HUDEP-2 (cell line): ENCODE measurements at regions not wholly inside any gene's neighbourhood (a gene's known extent, or its start where the extent isn't known, plus 50 kb on each side); places are given as distances from the start of the nearest gene placed in this dataset.
"Not testable (repeated sequence)": the region's sequence is repeated elsewhere in the genome, so short reads cannot be mapped to it uniquely, and the experiment has no call there.

Source experiments
- DNase-seq, 76 experiments: peaks; one replicate each; lab custom pipeline; 2025; ENCODE audit not compliant: unreplicated experiment in 76 of 76; lab: John Stamatoyannopoulos, UW

GRCh38 chr6:49370518-49370917, 92.5 kb downstream of the MMUT start:
- DNase-seq: no peak

- no peak for DNase-seq
Measured at GRCh38 chr6:49366539-49366938, 96.5 kb downstream of the MMUT start.

- DNase-seq: no peak
Measured at GRCh38 chr6:49348561-49348960, 114.5 kb downstream of the MMUT start.

- no peak for DNase-seq
Measured at GRCh38 chr6:49342410-49342809, 120.6 kb downstream of the MMUT start.

GRCh38 chr6:49341869-49342268, 121.2 kb downstream of the MMUT start:
- DNase-seq: no peak

- no peak for DNase-seq
Measured at GRCh38 chr6:49339096-49339495, 124.0 kb downstream of the MMUT start.

- peak in 71 of 76 experiments; percentile 7 to 98 (median 66) for DNase-seq
Measured at GRCh38 chr6:49336514-49337131, 126.4 kb downstream of the MMUT start.

GRCh38 chr6:49333345-49334125, 129.5 kb downstream of the MMUT start:
- DNase-seq: no peak

- no peak for DNase-seq
Measured at GRCh38 chr6:49332781-49333180, 130.3 kb downstream of the MMUT start.

GRCh38 chr6:49329186-49329585, 133.9 kb downstream of the MMUT start:
- no peak for DNase-seq

GRCh38 chr6:49328051-49328744, 134.9 kb downstream of the MMUT start:
- DNase-seq: no peak

- no peak for DNase-seq
Measured at GRCh38 chr6:49327571-49327970, 135.5 kb downstream of the MMUT start.

- DNase-seq: no peak
Measured at GRCh38 chr6:49327005-49327404, 136.0 kb downstream of the MMUT start.

GRCh38 chr6:49326347-49326746, 136.7 kb downstream of the MMUT start:
- DNase-seq: no peak

- DNase-seq: no peak
Measured at GRCh38 chr6:49325891-49326290, 137.2 kb downstream of the MMUT start.

GRCh38 chr6:49322861-49323260, 140.2 kb downstream of the MMUT start:
- DNase-seq: no peak

- no peak for DNase-seq
Measured at GRCh38 chr6:49321561-49322072, 141.4 kb downstream of the MMUT start.

- no peak for DNase-seq
Measured at GRCh38 chr6:49305010-49305409, 158.0 kb downstream of the MMUT start.

- not testable (repeated sequence) for DNase-seq
Measured at GRCh38 chr6:49304393-49304792, 158.7 kb downstream of the MMUT start.

- DNase-seq: no peak
Measured at GRCh38 chr6:49300911-49301310, 162.1 kb downstream of the MMUT start.

GRCh38 chr6:49300443-49300842, 162.6 kb downstream of the MMUT start:
- DNase-seq: no peak

GRCh38 chr6:49299279-49299678, 163.8 kb downstream of the MMUT start:
- DNase-seq: no peak
